Activated CD4-positive, alpha-beta T cell treated with anti-CD3 and anti-CD28 coated beads, Interleukin-10, Interleukin-2, amounts not matched to agents 100 ng/mL and 50 ng/mL, durations not matched to agents 16 hours and 8 hours (primary cell): ENCODE measurements at regions not wholly inside any gene's neighbourhood (a gene's known extent, or its start where the extent isn't known, plus 50 kb on each side); places are given as distances from the start of the nearest gene placed in this dataset.
"Not testable (repeated sequence)": the region's sequence is repeated elsewhere in the genome, so short reads cannot be mapped to it uniquely, and the experiment has no call there.

Source experiments
- DNase-seq: peaks from one replicate; pipeline ENCODE4 v3.0.0-alpha.2; 2020

DNA sequence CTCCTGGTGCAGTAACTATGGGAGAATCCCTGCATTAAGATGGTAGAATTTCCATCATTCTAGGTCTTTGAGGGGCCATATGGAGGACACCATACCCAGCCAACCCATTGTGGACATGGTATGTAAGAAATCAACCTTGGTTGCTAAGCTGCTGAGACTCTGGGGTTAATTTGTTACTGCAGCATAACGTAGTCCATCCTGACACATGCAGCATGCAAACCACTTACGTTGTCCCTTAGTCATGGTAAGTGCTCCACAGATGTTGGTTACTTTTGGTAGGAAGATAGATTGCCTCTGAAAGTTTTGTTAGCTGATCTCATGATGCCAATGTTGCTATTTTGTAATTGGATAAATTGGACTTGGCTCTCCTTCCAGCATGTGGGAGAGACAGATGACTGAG lies 53.8 kb upstream of the EEF2KMT start:
- DNase-seq, result not testable (repeated sequence)
